ENCODE measurements at regions not wholly inside any gene's neighbourhood (a gene's known extent, or its start where the extent isn't known, plus 50 kb on each side); places are given as distances from the start of the nearest gene placed in this dataset.
A peak's percentile ranks its signal among the peaks of the same experiment; 100 is the strongest.
"Not testable (repeated sequence)": the region's sequence is repeated elsewhere in the genome, so short reads cannot be mapped to it uniquely, and the experiment has no call there.

- not testable (repeated sequence) for H3K79me2 ChIP-seq (ENCODE audit: control insufficient read depth, insufficient read depth, low read length, poor library complexity); H3K4ac ChIP-seq (ENCODE audit: low read depth, low read length); H3K4me1 ChIP-seq (ENCODE audit: control insufficient read depth in 1 of 2, insufficient read depth in 2 of 2, low read length in 2 of 2); H2AFZ ChIP-seq (ENCODE audit: insufficient read depth, low read length, poor library complexity); DNase-seq; H4K12ac ChIP-seq (ENCODE audit: low read depth, low read length); H3K4me2 ChIP-seq (ENCODE audit: low read length); H3K14ac ChIP-seq (ENCODE audit: low read length); H2AK5ac ChIP-seq (ENCODE audit: low read length); H3K79me1 ChIP-seq (ENCODE audit: low read length); H3K36me3 ChIP-seq (ENCODE audit: control insufficient read depth in 1 of 2, insufficient read depth in 2 of 2, low read length in 2 of 2); H3K18ac ChIP-seq (ENCODE audit: low read length); H4K8ac ChIP-seq (ENCODE audit: low read depth, low read length); H3K9ac ChIP-seq (ENCODE audit: low read length); H2BK5ac ChIP-seq (ENCODE audit: low read depth, low read length, poor library complexity); H3K9me3 ChIP-seq (ENCODE audit: insufficient read depth, low read depth, low read length); H2BK12ac ChIP-seq (ENCODE audit: low read length); H4K91ac ChIP-seq (ENCODE audit: low read depth, low read length); H3K4me3 ChIP-seq (ENCODE audit: low read depth, low read length); H3K27ac ChIP-seq (ENCODE audit: low read depth, low read length); H3K27me3 ChIP-seq (ENCODE audit: insufficient read depth, low read length); H2BK120ac ChIP-seq (ENCODE audit: insufficient read depth, low read length, poor library complexity)
- peak overlapping the region; percentile 92 for H3K23ac ChIP-seq (ENCODE audit: low read length)
- WGBS (ENCODE audit: extremely low coverage, insufficient coverage, insufficient read length) = no CpG with 5 or more reads among the region's 3 CpGs
Measured at GRCh38 chr3:193155044-193155781, 85.8 kb upstream of the PLAAT1 start.

- H3K27ac ChIP-seq (ENCODE audit: low read depth, low read length) = no peak overlapping the region
- H2AFZ ChIP-seq (ENCODE audit: insufficient read depth, low read length, poor library complexity) = no peak overlapping the region
- no peaks in the 10 kb centered on the region for H3K79me2 ChIP-seq (ENCODE audit: control insufficient read depth, insufficient read depth, low read length, poor library complexity)
- no peak overlapping the region for H2BK5ac ChIP-seq (ENCODE audit: low read depth, low read length, poor library complexity)
- no peaks in the 10 kb centered on the region for H3K36me3 ChIP-seq (ENCODE audit: control insufficient read depth in 1 of 2, insufficient read depth in 2 of 2, low read length in 2 of 2)
- H4K12ac ChIP-seq (ENCODE audit: low read depth, low read length) = no peak overlapping the region
- H2BK12ac ChIP-seq (ENCODE audit: low read length) = no peak overlapping the region
- H3K9ac ChIP-seq (ENCODE audit: low read length) = no peak overlapping the region
- H3K14ac ChIP-seq (ENCODE audit: low read length) = no peak overlapping the region
- no peak overlapping the region for H3K23ac ChIP-seq (ENCODE audit: low read length)
- no peak overlapping the region for H3K4ac ChIP-seq (ENCODE audit: low read depth, low read length)
- H3K9me3 ChIP-seq (ENCODE audit: insufficient read depth, low read depth, low read length) = no peaks in the 10 kb centered on the region
- H3K79me1 ChIP-seq (ENCODE audit: low read length) = no peaks in the 10 kb centered on the region
- H4K8ac ChIP-seq (ENCODE audit: low read depth, low read length) = no peak overlapping the region
- H3K4me2 ChIP-seq (ENCODE audit: low read length) = no peak overlapping the region
- no peak for DNase-seq
- H2AK5ac ChIP-seq (ENCODE audit: low read length) = no peak overlapping the region
- H3K4me1 ChIP-seq (ENCODE audit: control insufficient read depth in 1 of 2, insufficient read depth in 2 of 2, low read length in 2 of 2) = no peaks in the 10 kb centered on the region
- H3K27me3 ChIP-seq (ENCODE audit: insufficient read depth, low read length) = no peaks in the 10 kb centered on the region
- no peak overlapping the region for H3K18ac ChIP-seq (ENCODE audit: low read length)
- H3K4me3 ChIP-seq (ENCODE audit: low read depth, low read length) = no peak overlapping the region
- WGBS (ENCODE audit: extremely low coverage, insufficient coverage, insufficient read length) = no CpG with 5 or more reads among the region's 11 CpGs
- no peak overlapping the region for H2BK120ac ChIP-seq (ENCODE audit: insufficient read depth, low read length, poor library complexity)
- H4K91ac ChIP-seq (ENCODE audit: low read depth, low read length) = no peak overlapping the region
Measured at GRCh38 chr3:193157051-193157450, 84.0 kb upstream of the PLAAT1 start.

- H3K27me3 ChIP-seq (ENCODE audit: insufficient read depth, low read length) = no peaks in the 10 kb centered on the region
Measured at GRCh38 chr3:193165431-193166120, 75.4 kb upstream of the PLAAT1 start.

DNA sequence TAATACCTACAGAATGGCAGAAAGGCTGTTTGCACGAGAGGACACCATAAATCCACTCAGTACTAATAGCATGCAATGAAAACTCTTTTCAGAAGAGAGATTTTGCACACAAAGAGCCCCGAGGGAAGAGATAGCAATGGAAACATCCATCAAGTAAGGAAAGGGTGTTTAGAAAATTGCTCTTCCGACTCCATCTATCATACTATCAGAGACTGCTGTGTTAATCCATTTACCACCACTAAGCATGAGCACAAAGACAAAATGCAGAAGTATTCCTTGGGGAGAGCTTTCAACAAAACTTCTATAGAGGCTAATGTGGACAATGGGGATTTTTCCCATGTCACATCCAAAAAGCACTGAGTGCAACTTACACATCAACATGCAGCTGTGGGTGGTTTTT is 72.1 kb upstream of the PLAAT1 start:
- H3K27ac ChIP-seq (ENCODE audit: low read depth, low read length) = no peak overlapping the region
- no peaks in the 10 kb centered on the region for H3K4me1 ChIP-seq (ENCODE audit: control insufficient read depth in 1 of 2, insufficient read depth in 2 of 2, low read length in 2 of 2)
- H2BK5ac ChIP-seq (ENCODE audit: low read depth, low read length, poor library complexity) = no peak overlapping the region
- H3K9ac ChIP-seq (ENCODE audit: low read length) = no peak overlapping the region
- no peaks in the 10 kb centered on the region for H3K27me3 ChIP-seq (ENCODE audit: insufficient read depth, low read length)
- H3K4me3 ChIP-seq (ENCODE audit: low read depth, low read length) = no peak overlapping the region
- no peak overlapping the region for H2AFZ ChIP-seq (ENCODE audit: insufficient read depth, low read length, poor library complexity)
- WGBS (ENCODE audit: extremely low coverage, insufficient coverage, insufficient read length) = no CpG with 5 or more reads among the region's 3 CpGs
- no peak overlapping the region for H3K14ac ChIP-seq (ENCODE audit: low read length)
- no peaks in the 10 kb centered on the region for H3K79me2 ChIP-seq (ENCODE audit: control insufficient read depth, insufficient read depth, low read length, poor library complexity)
- no peaks in the 10 kb centered on the region for H3K9me3 ChIP-seq (ENCODE audit: insufficient read depth, low read depth, low read length)
- H3K4me2 ChIP-seq (ENCODE audit: low read length) = no peak overlapping the region
- no peak overlapping the region for H4K91ac ChIP-seq (ENCODE audit: low read depth, low read length)
- no peak overlapping the region for H3K4ac ChIP-seq (ENCODE audit: low read depth, low read length)
- no peak overlapping the region for H4K12ac ChIP-seq (ENCODE audit: low read depth, low read length)
- no peak overlapping the region for H3K18ac ChIP-seq (ENCODE audit: low read length)
- no peak overlapping the region for H2BK12ac ChIP-seq (ENCODE audit: low read length)
- no peak overlapping the region for H3K23ac ChIP-seq (ENCODE audit: low read length)
- H2BK120ac ChIP-seq (ENCODE audit: insufficient read depth, low read length, poor library complexity) = no peak overlapping the region
- H3K79me1 ChIP-seq (ENCODE audit: low read length) = no peaks in the 10 kb centered on the region
- H2AK5ac ChIP-seq (ENCODE audit: low read length) = no peak overlapping the region
- no peak for DNase-seq
- H3K36me3 ChIP-seq (ENCODE audit: control insufficient read depth in 1 of 2, insufficient read depth in 2 of 2, low read length in 2 of 2) = no peaks in the 10 kb centered on the region
- no peak overlapping the region for H4K8ac ChIP-seq (ENCODE audit: low read depth, low read length)

More at GRCh38 chr3:193165431-193166120, 75.4 kb upstream of the PLAAT1 start:
- Histone ChIP-seq H2BK5ac (ENCODE audit: low read depth, low read length, poor library complexity) (no peak overlapping the region), H4K12ac (ENCODE audit: low read depth, low read length) (no peak overlapping the region), H3K36me3 (ENCODE audit: control insufficient read depth in 1 of 2, insufficient read depth in 2 of 2, low read length in 2 of 2) (no peaks in the 10 kb centered on the region), H3K4me1 (ENCODE audit: control insufficient read depth in 1 of 2, insufficient read depth in 2 of 2, low read length in 2 of 2) (no peaks in the 10 kb centered on the region), H3K79me2 (ENCODE audit: control insufficient read depth, insufficient read depth, low read length, poor library complexity) (no peaks in the 10 kb centered on the region), H3K14ac (ENCODE audit: low read length) (no peak overlapping the region), H3K9me3 (ENCODE audit: insufficient read depth, low read depth, low read length) (no peaks in the 10 kb centered on the region), H2AFZ (ENCODE audit: insufficient read depth, low read length, poor library complexity) (no peak overlapping the region), H2BK12ac (ENCODE audit: low read length) (no peak overlapping the region), H3K4me2 (ENCODE audit: low read length) (no peak overlapping the region), H3K79me1 (ENCODE audit: low read length) (no peaks in the 10 kb centered on the region), H3K9ac (ENCODE audit: low read length) (no peak overlapping the region), H2AK5ac (ENCODE audit: low read length) (no peak overlapping the region), H2BK120ac (ENCODE audit: insufficient read depth, low read length, poor library complexity) (no peak overlapping the region), H4K91ac (ENCODE audit: low read depth, low read length) (no peak overlapping the region), H3K18ac (ENCODE audit: low read length) (no peak overlapping the region), H3K27ac (ENCODE audit: low read depth, low read length) (no peak overlapping the region), H3K4ac (ENCODE audit: low read depth, low read length) (no peak overlapping the region), H4K8ac (ENCODE audit: low read depth, low read length) (no peak overlapping the region), H3K4me3 (ENCODE audit: low read depth, low read length) (no peak overlapping the region), H3K23ac (ENCODE audit: low read length) (no peak overlapping the region)
- WGBS (ENCODE audit: extremely low coverage, insufficient coverage, insufficient read length) = no CpG with 5 or more reads among the region's 4 CpGs
- no peak for DNase-seq

Data from trophoblast cell (in vitro differentiated cells and primary cell).